ENCODE measurements at regions not wholly inside any gene's neighbourhood (a gene's known extent, or its start where the extent isn't known, plus 50 kb on each side); places are given as distances from the start of the nearest gene placed in this dataset.

DNA sequence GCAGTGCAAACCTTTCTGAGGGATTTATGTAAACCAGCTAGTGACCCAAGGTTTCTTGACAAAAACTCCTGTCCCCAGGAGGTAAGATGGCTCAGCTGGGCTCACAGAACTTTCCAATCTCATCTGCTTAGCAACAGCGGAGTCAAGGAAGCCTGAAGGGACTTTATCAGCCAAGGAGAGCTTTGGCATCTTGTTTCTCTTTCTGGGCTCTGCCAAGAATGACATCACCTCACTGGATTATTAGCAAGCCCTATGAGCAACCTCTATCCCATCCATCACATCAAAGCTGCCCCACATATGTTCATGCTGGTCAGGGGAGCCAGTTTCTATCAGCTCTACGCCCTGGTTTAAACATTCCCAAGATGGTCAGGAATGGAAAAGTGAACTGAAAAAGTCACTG lies 461.3 kb downstream of the ENC1 start:
- Histone ChIP-seq H3K9ac (ENCODE audit: low read depth, low read length) (no peak overlapping the region), H3K36me3 (ENCODE audit: insufficient read depth, low read length) (no peaks in the 10 kb centered on the region), H3K4me2 (ENCODE audit: insufficient read depth, low read length) (no peak overlapping the region), H3K4me3 (ENCODE audit: low read depth in 1 of 2, low read length in 2 of 2) (no peak overlapping the region), H3K4me1 (ENCODE audit: insufficient read depth, low read length) (no peaks in the 10 kb centered on the region), H3K27me3 (ENCODE audit: insufficient read depth, low read length, poor library complexity) (no peaks in the 10 kb centered on the region), H3K9me3 (ENCODE audit: insufficient read depth, low read length, severe bottlenecking) (no peaks in the 10 kb centered on the region), H3K27ac (ENCODE audit: low read length) (no peak overlapping the region), H4K20me1 (ENCODE audit: insufficient read depth, low read length) (no peaks in the 10 kb centered on the region), H2AFZ (ENCODE audit: low read depth, low read length) (no peak overlapping the region), H3K79me2 (ENCODE audit: insufficient read depth, low read length) (no peaks in the 10 kb centered on the region)
- TF ChIP-seq, protein P1, sequence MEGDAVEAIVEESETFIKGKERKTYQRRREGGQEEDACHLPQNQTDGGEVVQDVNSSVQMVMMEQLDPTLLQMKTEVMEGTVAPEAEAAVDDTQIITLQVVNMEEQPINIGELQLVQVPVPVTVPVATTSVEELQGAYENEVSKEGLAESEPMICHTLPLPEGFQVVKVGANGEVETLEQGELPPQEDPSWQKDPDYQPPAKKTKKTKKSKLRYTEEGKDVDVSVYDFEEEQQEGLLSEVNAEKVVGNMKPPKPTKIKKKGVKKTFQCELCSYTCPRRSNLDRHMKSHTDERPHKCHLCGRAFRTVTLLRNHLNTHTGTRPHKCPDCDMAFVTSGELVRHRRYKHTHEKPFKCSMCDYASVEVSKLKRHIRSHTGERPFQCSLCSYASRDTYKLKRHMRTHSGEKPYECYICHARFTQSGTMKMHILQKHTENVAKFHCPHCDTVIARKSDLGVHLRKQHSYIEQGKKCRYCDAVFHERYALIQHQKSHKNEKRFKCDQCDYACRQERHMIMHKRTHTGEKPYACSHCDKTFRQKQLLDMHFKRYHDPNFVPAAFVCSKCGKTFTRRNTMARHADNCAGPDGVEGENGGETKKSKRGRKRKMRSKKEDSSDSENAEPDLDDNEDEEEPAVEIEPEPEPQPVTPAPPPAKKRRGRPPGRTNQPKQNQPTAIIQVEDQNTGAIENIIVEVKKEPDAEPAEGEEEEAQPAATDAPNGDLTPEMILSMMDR (IDR thresholded peaks at IDR 0.05; ENCODE audit: borderline replicate concordance, extremely low read depth, low read length, poor library complexity, severe bottlenecking): no peak
- no peak for TF ChIP-seq EZH2 (IDR thresholded peaks at IDR 0.05; ENCODE audit: borderline replicate concordance, low read depth, low read length, severe bottlenecking)
- DNase-seq: no peak
- ATAC-seq (ENCODE audit: insufficient read depth, low read depth): no peak

DNA sequence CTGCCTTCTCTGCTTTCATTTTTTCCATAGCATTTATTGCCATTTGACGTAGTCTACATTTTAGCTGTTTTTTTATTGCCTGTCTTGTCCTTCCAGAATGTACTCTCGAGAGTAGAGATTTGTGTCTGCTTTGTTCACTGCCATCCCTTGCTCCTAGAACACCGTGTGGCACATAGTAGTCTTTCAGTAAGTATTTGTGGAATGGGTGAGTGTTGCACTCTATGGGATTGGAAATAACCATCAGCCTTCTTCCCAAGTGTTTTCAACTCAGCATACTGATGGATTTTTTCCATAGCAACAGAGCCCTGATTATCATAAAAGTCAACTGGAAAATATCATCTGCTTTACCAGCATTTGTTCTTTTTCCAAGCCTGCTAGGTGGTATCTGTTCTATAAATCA lies 462.6 kb downstream of the ENC1 start:
- TF ChIP-seq, protein P1 (IDR thresholded peaks at IDR 0.05; ENCODE audit: borderline replicate concordance, extremely low read depth, low read length, poor library complexity, severe bottlenecking): no peak
- TF ChIP-seq EZH2 (IDR thresholded peaks at IDR 0.05; ENCODE audit: borderline replicate concordance, low read depth, low read length, severe bottlenecking): no peak

DNA sequence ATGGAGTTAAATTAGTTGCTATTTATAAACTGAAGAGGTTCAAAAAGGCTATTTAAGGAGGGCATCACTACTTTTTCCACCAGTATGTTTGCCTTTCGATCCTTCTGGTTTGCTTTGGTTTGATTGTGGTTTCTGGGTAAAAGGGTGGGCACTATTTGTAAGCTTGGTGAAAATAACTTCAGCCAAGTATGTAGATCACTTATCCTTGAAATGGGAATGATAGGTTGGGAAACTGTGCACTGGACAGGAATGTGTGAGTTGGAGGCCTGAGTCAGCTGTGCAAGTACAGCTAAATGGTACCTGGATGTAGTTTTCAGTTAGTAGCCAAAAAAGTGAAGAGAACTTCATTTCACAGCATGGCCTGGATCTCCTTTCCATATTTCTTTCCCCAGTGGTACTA lies 466.2 kb downstream of the ENC1 start:
- H4K20me1 ChIP-seq (ENCODE audit: insufficient read depth, low read length): no peaks in the 10 kb centered on the region
- no peaks in the 10 kb centered on the region for H3K36me3 ChIP-seq (ENCODE audit: insufficient read depth, low read length)
- no peak overlapping the region for H3K4me3 ChIP-seq (ENCODE audit: low read depth in 1 of 2, low read length in 2 of 2)
- no peak overlapping the region for H3K27ac ChIP-seq (ENCODE audit: low read length)
- no peaks in the 10 kb centered on the region for H3K79me2 ChIP-seq (ENCODE audit: insufficient read depth, low read length)
- DNase-seq: no peak
- no peaks in the 10 kb centered on the region for H3K9me3 ChIP-seq (ENCODE audit: insufficient read depth, low read length, severe bottlenecking)
- no peak overlapping the region for H2AFZ ChIP-seq (ENCODE audit: low read depth, low read length)
- H3K9ac ChIP-seq (ENCODE audit: low read depth, low read length): no peak overlapping the region
- TF ChIP-seq, protein P1 (IDR thresholded peaks at IDR 0.05; ENCODE audit: borderline replicate concordance, extremely low read depth, low read length, poor library complexity, severe bottlenecking): no peak
- no peak for TF ChIP-seq EZH2 (IDR thresholded peaks at IDR 0.05; ENCODE audit: borderline replicate concordance, low read depth, low read length, severe bottlenecking)
- H3K4me1 ChIP-seq (ENCODE audit: insufficient read depth, low read length): no peaks in the 10 kb centered on the region
- ATAC-seq (ENCODE audit: insufficient read depth, low read depth): no peak
- no peaks in the 10 kb centered on the region for H3K27me3 ChIP-seq (ENCODE audit: insufficient read depth, low read length, poor library complexity)
- no peak overlapping the region for H3K4me2 ChIP-seq (ENCODE audit: insufficient read depth, low read length)

More for the DNA sequence above, 462.6 kb downstream of the ENC1 start:
- Histone ChIP-seq H3K79me2 (ENCODE audit: insufficient read depth, low read length) (no peaks in the 10 kb centered on the region), H3K9me3 (ENCODE audit: insufficient read depth, low read length, severe bottlenecking) (no peaks in the 10 kb centered on the region), H3K36me3 (ENCODE audit: insufficient read depth, low read length) (no peaks in the 10 kb centered on the region), H3K4me3 (ENCODE audit: low read depth in 1 of 2, low read length in 2 of 2) (no peak overlapping the region), H3K27ac (ENCODE audit: low read length) (no peak overlapping the region), H3K4me2 (ENCODE audit: insufficient read depth, low read length) (no peak overlapping the region), H2AFZ (ENCODE audit: low read depth, low read length) (no peak overlapping the region), H3K9ac (ENCODE audit: low read depth, low read length) (no peak overlapping the region), H4K20me1 (ENCODE audit: insufficient read depth, low read length) (no peaks in the 10 kb centered on the region), H3K4me1 (ENCODE audit: insufficient read depth, low read length) (no peaks in the 10 kb centered on the region), H3K27me3 (ENCODE audit: insufficient read depth, low read length, poor library complexity) (no peaks in the 10 kb centered on the region)
- ATAC-seq (ENCODE audit: insufficient read depth, low read depth) (no peak), DNase-seq (no peak)

DNA sequence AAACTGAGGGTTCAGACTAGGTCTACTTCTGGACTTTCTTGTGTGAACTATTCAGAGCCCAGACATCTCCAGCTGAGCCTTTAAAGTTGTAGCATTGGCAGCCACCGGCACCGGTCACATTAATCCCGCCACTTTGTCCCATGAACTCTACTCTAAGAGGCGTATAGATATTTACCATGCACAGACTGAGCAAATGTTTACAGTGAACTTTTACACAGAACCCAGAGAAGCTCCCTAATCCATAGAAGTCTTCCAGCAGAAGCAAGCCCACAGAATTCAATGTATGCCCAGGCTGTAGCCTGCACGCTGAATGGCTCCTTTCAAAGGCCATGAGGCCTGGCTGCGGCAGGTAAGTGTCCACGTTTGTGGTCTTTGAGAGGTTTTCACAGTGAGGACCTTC lies 466.9 kb downstream of the ENC1 start:
- H3K9me3 ChIP-seq (ENCODE audit: insufficient read depth, low read length, severe bottlenecking): no peaks in the 10 kb centered on the region
- no peak for DNase-seq
- H3K27me3 ChIP-seq (ENCODE audit: insufficient read depth, low read length, poor library complexity): no peaks in the 10 kb centered on the region
- no peak overlapping the region for H3K9ac ChIP-seq (ENCODE audit: low read depth, low read length)
- no peaks in the 10 kb centered on the region for H4K20me1 ChIP-seq (ENCODE audit: insufficient read depth, low read length)
- H3K4me1 ChIP-seq (ENCODE audit: insufficient read depth, low read length): no peaks in the 10 kb centered on the region
- H3K4me2 ChIP-seq (ENCODE audit: insufficient read depth, low read length): no peak overlapping the region
- H2AFZ ChIP-seq (ENCODE audit: low read depth, low read length): no peak overlapping the region
- H3K36me3 ChIP-seq (ENCODE audit: insufficient read depth, low read length): no peaks in the 10 kb centered on the region
- TF ChIP-seq, protein P1 (IDR thresholded peaks at IDR 0.05; ENCODE audit: borderline replicate concordance, extremely low read depth, low read length, poor library complexity, severe bottlenecking): no peak
- no peak for TF ChIP-seq EZH2 (IDR thresholded peaks at IDR 0.05; ENCODE audit: borderline replicate concordance, low read depth, low read length, severe bottlenecking)
- H3K79me2 ChIP-seq (ENCODE audit: insufficient read depth, low read length): no peaks in the 10 kb centered on the region
- no peak overlapping the region for H3K4me3 ChIP-seq (ENCODE audit: low read depth in 1 of 2, low read length in 2 of 2)
- H3K27ac ChIP-seq (ENCODE audit: low read length): no peak overlapping the region
- ATAC-seq (ENCODE audit: insufficient read depth, low read depth): no peak
